ENCODE measurements at regions not wholly inside any gene's neighbourhood (a gene's known extent, or its start where the extent isn't known, plus 50 kb on each side); places are given as distances from the start of the nearest gene placed in this dataset.

DNA sequence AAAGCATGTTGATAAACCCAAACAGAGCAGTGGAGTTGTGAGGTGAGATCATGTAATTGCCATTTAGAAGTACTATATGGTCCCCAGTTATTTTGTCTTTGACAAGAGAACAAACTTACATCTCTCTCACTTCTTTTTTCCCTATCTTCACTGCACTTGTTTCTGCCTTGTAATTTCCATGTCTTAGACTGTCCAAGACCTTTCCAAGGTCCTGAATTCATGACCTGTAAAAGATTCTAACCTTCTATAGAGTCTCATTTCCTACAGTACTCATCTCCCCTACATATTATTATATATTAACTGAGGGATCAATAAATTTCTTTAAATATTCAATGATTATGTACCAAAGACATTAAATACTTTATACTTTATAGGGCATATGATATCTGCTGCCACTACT, 295.3 kb upstream of the KIF2B start:
- intact Hi-C loops (cut with micrococcal nuclease), result no loop called here
- no peaks in the 10 kb centered on the region for H3K36me3 ChIP-seq (ENCODE audit: control insufficient read depth in 1 of 2, insufficient read depth in 2 of 2, low read length in 2 of 2)
- ATAC-seq (no peak), DNase-seq (ENCODE audit: low read depth, low spot score) (no peak)
- no TSS peak for BruUV-seq (replicated peaks)
- H2AFZ ChIP-seq (ENCODE audit: low read depth, low read length, poor library complexity, severe bottlenecking), result no peak overlapping the region
- ChIA-PET POLR2A (no interaction called here), CTCF (no interaction called here), RAD21 (ENCODE audit: low non-redundant PET in 1 of 2, low total read pairs in 2 of 2, uncharacterized antibody in 2 of 2, unreplicated experiment in 2 of 2) (no interaction called here)
- no peak overlapping the region for H3K4me2 ChIP-seq (ENCODE audit: low read length)
- H3K27me3 ChIP-seq (ENCODE audit: insufficient read depth, low read length), result no peaks in the 10 kb centered on the region
- TF ChIP-seq ZNF274 (IDR thresholded peaks at IDR 0.05; ENCODE audit: low read depth, low read length), result no peak
- no peak for TF ChIP-seq ELF1 (IDR thresholded peaks at IDR 0.05; ENCODE audit: borderline replicate concordance, low read depth)
- no peak for TF ChIP-seq TCF7L2 (IDR thresholded peaks at IDR 0.05; ENCODE audit: borderline replicate concordance, extremely low read depth, insufficient read depth, insufficient read length)
- no peak for TF ChIP-seq EGR1 (IDR thresholded peaks at IDR 0.05; ENCODE audit: low read depth)
- TF ChIP-seq SIN3A (IDR thresholded peaks at IDR 0.05; ENCODE audit: low read depth), result no peak
- TF ChIP-seq CBX3 (IDR thresholded peaks at IDR 0.05; ENCODE audit: low read depth), result no peak
- no peak for TF ChIP-seq POLR2AphosphoS5 (IDR thresholded peaks at IDR 0.05; ENCODE audit: low read depth, low read length)
- no peak for TF ChIP-seq CEBPB (IDR thresholded peaks at IDR 0.05; ENCODE audit: low read depth)
- TF ChIP-seq FOSL1 (IDR thresholded peaks at IDR 0.05; ENCODE audit: low read depth), result no peak
- no peak for TF ChIP-seq EZH2 (IDR thresholded peaks at IDR 0.05)
- no peak for TF ChIP-seq RAD21 (IDR thresholded peaks at IDR 0.05; ENCODE audit: low read depth)
- TF ChIP-seq EZH2phosphoT487 (IDR thresholded peaks at IDR 0.05; ENCODE audit: borderline replicate concordance), result no peak
- no peaks in the 10 kb centered on the region for H4K20me1 ChIP-seq (ENCODE audit: insufficient read depth)
- peaks cover 16 to 24% of the 10 kb centered on the region in 2 experiments; a peak in 3 of 4 replicates for H3K9me3 ChIP-seq (ENCODE audit: control insufficient read depth in 1 of 2, insufficient read depth in 1 of 2, low read depth in 1 of 2, low read length in 2 of 2)
- H3K9ac ChIP-seq (ENCODE audit: low read length), result no peak overlapping the region
- no peak overlapping the region for H3K27ac ChIP-seq (ENCODE audit: low read depth, low read length)
- H3K9me2 ChIP-seq (ENCODE audit: insufficient read depth), result no peaks in the 10 kb centered on the region
- H3K4me3 ChIP-seq (replicated peaks in 1 of 2; ENCODE audit: low read depth in 1 of 2, low read length in 2 of 2), result no peak overlapping the region
- H3K4me1 ChIP-seq (ENCODE audit: control insufficient read depth in 1 of 2, insufficient read depth in 2 of 2, low read length in 2 of 2), result no peaks in the 10 kb centered on the region
- no peaks in the 10 kb centered on the region for H3K79me2 ChIP-seq (ENCODE audit: insufficient read depth, low read length)

GRCh38 chr17:53525590-53525989, 297.1 kb upstream of the KIF2B start:
- DNase-seq (ENCODE audit: low read depth, low spot score), result no peak
- no peak overlapping the region for H3K27ac ChIP-seq (ENCODE audit: low read depth, low read length)
- no peak overlapping the region for H2AFZ ChIP-seq (ENCODE audit: low read depth, low read length, poor library complexity, severe bottlenecking)
- no peaks in the 10 kb centered on the region for H3K79me2 ChIP-seq (ENCODE audit: insufficient read depth, low read length)
- H3K36me3 ChIP-seq (ENCODE audit: control insufficient read depth in 1 of 2, insufficient read depth in 2 of 2, low read length in 2 of 2), result no peaks in the 10 kb centered on the region
- no TSS peak for BruUV-seq (replicated peaks)
- H3K9me3 ChIP-seq (ENCODE audit: control insufficient read depth in 1 of 2, insufficient read depth in 1 of 2, low read depth in 1 of 2, low read length in 2 of 2), result peaks cover 22 to 27% of the 10 kb centered on the region in 2 experiments; a peak in 3 of 4 replicates
- no peak overlapping the region for H3K4me2 ChIP-seq (ENCODE audit: low read length)
- H4K20me1 ChIP-seq (ENCODE audit: insufficient read depth), result no peaks in the 10 kb centered on the region
- no peak overlapping the region for H3K4me3 ChIP-seq (replicated peaks in 1 of 2; ENCODE audit: low read depth in 1 of 2, low read length in 2 of 2)
- no peaks in the 10 kb centered on the region for H3K27me3 ChIP-seq (ENCODE audit: insufficient read depth, low read length)
- no peaks in the 10 kb centered on the region for H3K4me1 ChIP-seq (ENCODE audit: control insufficient read depth in 1 of 2, insufficient read depth in 2 of 2, low read length in 2 of 2)
- no peak for ATAC-seq
- intact Hi-C loops (cut with micrococcal nuclease), result no loop called here
- H3K9me2 ChIP-seq (ENCODE audit: insufficient read depth), result no peaks in the 10 kb centered on the region
- ChIA-PET CTCF (no interaction called here), POLR2A (no interaction called here), RAD21 (ENCODE audit: low non-redundant PET in 1 of 2, low total read pairs in 2 of 2, uncharacterized antibody in 2 of 2, unreplicated experiment in 2 of 2) (no interaction called here)
- H3K9ac ChIP-seq (ENCODE audit: low read length), result no peak overlapping the region
- TF ChIP-seq JUND (IDR thresholded peaks at IDR 0.05) (no peak), CTCF (IDR thresholded peaks at IDR 0.05 in 2 of 3, conservative IDR thresholded peaks at IDR 0.05 in 1 of 3; ENCODE audit: borderline replicate concordance in 1 of 3, insufficient read depth in 1 of 3, low read depth in 2 of 3, low read length in 2 of 3) (no peak), SRF (IDR thresholded peaks at IDR 0.05; ENCODE audit: low read depth) (no peak), CEBPB (IDR thresholded peaks at IDR 0.05; ENCODE audit: low read depth) (no peak), POLR2AphosphoS5 (IDR thresholded peaks at IDR 0.05; ENCODE audit: low read depth, low read length) (no peak), ZNF274 (IDR thresholded peaks at IDR 0.05; ENCODE audit: low read depth, low read length) (no peak), RAD21 (IDR thresholded peaks at IDR 0.05; ENCODE audit: low read depth) (no peak), TCF7L2 (IDR thresholded peaks at IDR 0.05; ENCODE audit: borderline replicate concordance, extremely low read depth, insufficient read depth, insufficient read length) (no peak), ELF1 (IDR thresholded peaks at IDR 0.05; ENCODE audit: borderline replicate concordance, low read depth) (no peak), EGR1 (IDR thresholded peaks at IDR 0.05; ENCODE audit: low read depth) (no peak)
- TF ChIP-seq, protein P1, sequence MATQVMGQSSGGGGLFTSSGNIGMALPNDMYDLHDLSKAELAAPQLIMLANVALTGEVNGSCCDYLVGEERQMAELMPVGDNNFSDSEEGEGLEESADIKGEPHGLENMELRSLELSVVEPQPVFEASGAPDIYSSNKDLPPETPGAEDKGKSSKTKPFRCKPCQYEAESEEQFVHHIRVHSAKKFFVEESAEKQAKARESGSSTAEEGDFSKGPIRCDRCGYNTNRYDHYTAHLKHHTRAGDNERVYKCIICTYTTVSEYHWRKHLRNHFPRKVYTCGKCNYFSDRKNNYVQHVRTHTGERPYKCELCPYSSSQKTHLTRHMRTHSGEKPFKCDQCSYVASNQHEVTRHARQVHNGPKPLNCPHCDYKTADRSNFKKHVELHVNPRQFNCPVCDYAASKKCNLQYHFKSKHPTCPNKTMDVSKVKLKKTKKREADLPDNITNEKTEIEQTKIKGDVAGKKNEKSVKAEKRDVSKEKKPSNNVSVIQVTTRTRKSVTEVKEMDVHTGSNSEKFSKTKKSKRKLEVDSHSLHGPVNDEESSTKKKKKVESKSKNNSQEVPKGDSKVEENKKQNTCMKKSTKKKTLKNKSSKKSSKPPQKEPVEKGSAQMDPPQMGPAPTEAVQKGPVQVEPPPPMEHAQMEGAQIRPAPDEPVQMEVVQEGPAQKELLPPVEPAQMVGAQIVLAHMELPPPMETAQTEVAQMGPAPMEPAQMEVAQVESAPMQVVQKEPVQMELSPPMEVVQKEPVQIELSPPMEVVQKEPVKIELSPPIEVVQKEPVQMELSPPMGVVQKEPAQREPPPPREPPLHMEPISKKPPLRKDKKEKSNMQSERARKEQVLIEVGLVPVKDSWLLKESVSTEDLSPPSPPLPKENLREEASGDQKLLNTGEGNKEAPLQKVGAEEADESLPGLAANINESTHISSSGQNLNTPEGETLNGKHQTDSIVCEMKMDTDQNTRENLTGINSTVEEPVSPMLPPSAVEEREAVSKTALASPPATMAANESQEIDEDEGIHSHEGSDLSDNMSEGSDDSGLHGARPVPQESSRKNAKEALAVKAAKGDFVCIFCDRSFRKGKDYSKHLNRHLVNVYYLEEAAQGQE (IDR thresholded peaks at IDR 0.05; ENCODE audit: low read depth), result no peak

All from HCT116 (cell line).